ENCODE measurements at regions not wholly inside any gene's neighbourhood (a gene's known extent, or its start where the extent isn't known, plus 50 kb on each side); places are given as distances from the start of the nearest gene placed in this dataset.

DNA sequence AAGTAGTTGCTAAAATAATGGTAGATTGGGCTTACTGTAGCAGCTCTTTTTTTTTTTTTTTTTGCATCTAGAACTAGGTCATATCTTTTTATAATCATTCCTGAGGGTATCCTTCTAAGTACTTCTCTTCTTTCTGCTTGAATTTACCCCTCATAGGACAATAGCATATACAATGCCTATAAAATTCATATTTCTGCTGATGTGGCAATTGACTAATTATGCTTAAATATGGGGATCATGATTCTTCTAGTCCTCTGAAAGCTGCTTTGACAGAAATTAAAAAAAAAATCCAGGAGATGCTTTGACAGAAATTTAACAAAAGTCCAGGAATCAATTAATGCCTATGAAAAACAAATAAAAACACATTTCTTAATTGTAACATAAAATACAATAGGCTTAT lies 358.4 kb downstream of the CCDC85A start:
- TF ChIP-seq, protein P1, sequence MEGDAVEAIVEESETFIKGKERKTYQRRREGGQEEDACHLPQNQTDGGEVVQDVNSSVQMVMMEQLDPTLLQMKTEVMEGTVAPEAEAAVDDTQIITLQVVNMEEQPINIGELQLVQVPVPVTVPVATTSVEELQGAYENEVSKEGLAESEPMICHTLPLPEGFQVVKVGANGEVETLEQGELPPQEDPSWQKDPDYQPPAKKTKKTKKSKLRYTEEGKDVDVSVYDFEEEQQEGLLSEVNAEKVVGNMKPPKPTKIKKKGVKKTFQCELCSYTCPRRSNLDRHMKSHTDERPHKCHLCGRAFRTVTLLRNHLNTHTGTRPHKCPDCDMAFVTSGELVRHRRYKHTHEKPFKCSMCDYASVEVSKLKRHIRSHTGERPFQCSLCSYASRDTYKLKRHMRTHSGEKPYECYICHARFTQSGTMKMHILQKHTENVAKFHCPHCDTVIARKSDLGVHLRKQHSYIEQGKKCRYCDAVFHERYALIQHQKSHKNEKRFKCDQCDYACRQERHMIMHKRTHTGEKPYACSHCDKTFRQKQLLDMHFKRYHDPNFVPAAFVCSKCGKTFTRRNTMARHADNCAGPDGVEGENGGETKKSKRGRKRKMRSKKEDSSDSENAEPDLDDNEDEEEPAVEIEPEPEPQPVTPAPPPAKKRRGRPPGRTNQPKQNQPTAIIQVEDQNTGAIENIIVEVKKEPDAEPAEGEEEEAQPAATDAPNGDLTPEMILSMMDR (IDR thresholded peaks at IDR 0.05; ENCODE audit: insufficient read depth, low read length, poor library complexity, severe bottlenecking): no peak
- TF ChIP-seq EZH2phosphoT487 (conservative IDR thresholded peaks at IDR 0.05; ENCODE audit: low read length): no peak

All from SU-DHL-6 (cell line).